Ovary (tissue), 7 donors: ENCODE measurements at regions not wholly inside any gene's neighbourhood (a gene's known extent, or its start where the extent isn't known, plus 50 kb on each side); places are given as distances from the start of the nearest gene placed in this dataset.

Source experiments
- DNase-seq, 5 donors: peaks; one replicate each; pipeline ENCODE4 v3.0.0-alpha.2; 2019 to 2020
- H3K27ac ChIP-seq, 2 donors: fragments of 200-600 bp; one replicate each; pipeline versions ENCODE4 v1.5.1 to v1.8.0; 2019 to 2022
- H3K27me3 ChIP-seq: fragments of 200-600 bp; one replicate; pipeline ENCODE4 v1.8.0; 2022
- H3K36me3 ChIP-seq: fragments of 200-600 bp; sonication (generic); one replicate; pipeline ENCODE4 v1.5.1; 2019
- H3K4me1 ChIP-seq: one replicate; pipeline ENCODE4 v1.8.1; 2013; ENCODE audit warnings: mild to moderate bottlenecking, moderate library complexity; ENCODE audit not compliant: insufficient read depth
- H3K4me3 ChIP-seq: fragments of 200-600 bp; sonication (generic); one replicate; pipeline ENCODE4 v1.5.1; 2017
- H3K9me3 ChIP-seq, 2 donors: fragments of 200-600 bp in 1 of 2; sonication (generic) in 1 of 2; one replicate each; pipeline versions ENCODE4 v1.5.1 to v1.8.1; 2013 to 2019; ENCODE audit warnings: mild to moderate bottlenecking in 1 of 2, moderate library complexity in 1 of 2
- CTCF ChIP-seq, 3 donors: fragments of 450-650 bp in 2 of 3; fragments of 200-600 bp in 1 of 3; IDR thresholded peaks; one replicate each; pipeline versions ENCODE4 v1.5.1 to v1.8.0; 2016 to 2022; ENCODE audit warnings: antibody characterized with exemption in 3 of 3, mild to moderate bottlenecking in 1 of 3
- EP300 ChIP-seq: sonication (generic); formaldehyde crosslinking; IDR thresholded peaks from one replicate; pipeline ENCODE4 v1.6.1; 2017; ENCODE audit warnings: antibody characterized with exemption
- POLR2A ChIP-seq: fragments of 450-650 bp; IDR thresholded peaks from one replicate; pipeline ENCODE4 v1.6.1; 2017; ENCODE audit warnings: antibody characterized with exemption, mild to moderate bottlenecking, moderate library complexity
- WGBS, 3 donors: extraction: QIAGEN DNeasy Blood & Tissue Kit in 1 of 3; methylation state at CpG; one replicate each; pipeline versions ENCODE4 v1.1.5 to v1.1.7; 2013 to 2017; 5-methylcytosine and 5-hydroxymethylcytosine counted together
- intact Hi-C, 4 donors: fragments of 100-400 bp; cut with DNase I; formaldehyde crosslinking; loops; one replicate each; pipeline versions ENCODE4 v1.11.0 to v1.15.1; 2022 to 2023
- donor health status: DM: no; HTN: no; CAD: no; lungs with moderate emphysema.
- donor health status: DM: no; HTN: no; CAD: no.
- donor health status: Bipolar disorder and iron deficiency.
- donor health status: DM: no; HTN: no; CAD: no.
- donor health status: DM: yes; HTN: yes; CAD: no.

GRCh38 chr12:125614058-125614457, 548.8 kb downstream of the AACS start:
- no peaks in the 10 kb centered on the region for H3K9me3 ChIP-seq
- TF ChIP-seq CTCF (IDR thresholded peaks at IDR 0.05) (no peak), POLR2A (no peak), EP300 (no peak)
- intact Hi-C loops, result no loop called here
- no peak overlapping the region for H3K4me3 ChIP-seq
- no peaks in the 10 kb centered on the region for H3K4me1 ChIP-seq
- H3K27me3 ChIP-seq, result no peaks in the 10 kb centered on the region
- DNase-seq, result no peak
- WGBS, 3 donors, result 66 to 79% (median 74%) methylated on average over 1 of the region's 1 CpG
- no peak overlapping the region for H3K27ac ChIP-seq
- H3K36me3 ChIP-seq, result no peaks in the 10 kb centered on the region

GRCh38 chr12:125619723-125620122, 554.5 kb downstream of the AACS start:
- intact Hi-C loops, result no loop called here

GRCh38 chr12:125633686-125634085, 568.5 kb downstream of the AACS start:
- Histone ChIP-seq H3K4me3 (no peak overlapping the region), H3K9me3 (no peaks in the 10 kb centered on the region), H3K4me1 (no peaks in the 10 kb centered on the region), H3K27me3 (no peaks in the 10 kb centered on the region), H3K27ac (no peak overlapping the region), H3K36me3 (no peaks in the 10 kb centered on the region)
- no peak for DNase-seq
- TF ChIP-seq CTCF (IDR thresholded peaks at IDR 0.05) (no peak), EP300 (no peak), POLR2A (no peak)
- intact Hi-C loops, result no loop called here

More at GRCh38 chr12:125619723-125620122, 554.5 kb downstream of the AACS start:
- H3K27me3 ChIP-seq, result no peaks in the 10 kb centered on the region
- no peak overlapping the region for H3K27ac ChIP-seq
- TF ChIP-seq EP300 (no peak), CTCF (IDR thresholded peaks at IDR 0.05) (no peak), POLR2A (no peak)
- no peaks in the 10 kb centered on the region for H3K36me3 ChIP-seq
- DNase-seq, result no peak
- no peak overlapping the region for H3K4me3 ChIP-seq
- no peaks in the 10 kb centered on the region for H3K4me1 ChIP-seq
- 46 to 85% (median 62%) methylated on average over 2 of the region's 2 CpGs for WGBS, 3 donors
- H3K9me3 ChIP-seq, result peaks cover 0 to 2% of the 10 kb centered on the region in 2 donors

- TF ChIP-seq EP300 (no peak), POLR2A (no peak), CTCF (IDR thresholded peaks at IDR 0.05) (no peak)
- Histone ChIP-seq H3K4me1 (no peaks in the 10 kb centered on the region), H3K27ac (no peak overlapping the region), H3K9me3 (no peaks in the 10 kb centered on the region), H3K4me3 (no peak overlapping the region), H3K36me3 (no peaks in the 10 kb centered on the region), H3K27me3 (no peaks in the 10 kb centered on the region)
- 61 to 79% (median 65%) methylated on average over 1 of the region's 1 CpG for WGBS, 3 donors
- intact Hi-C loops, result no loop called here
- DNase-seq, result no peak
Observed at GRCh38 chr12:125634813-125635212, 569.6 kb downstream of the AACS start.

- no peak for DNase-seq
- TF ChIP-seq CTCF (IDR thresholded peaks at IDR 0.05), result no peak
- WGBS, 3 donors, result 84 to 87% (median 86%) methylated on average over 13 of the region's 13 CpGs
- H3K4me1 ChIP-seq, result no peaks in the 10 kb centered on the region
- no peaks in the 10 kb centered on the region for H3K27me3 ChIP-seq
- H3K4me3 ChIP-seq, result no peak overlapping the region
- H3K27ac ChIP-seq, result no peak overlapping the region
- no peaks in the 10 kb centered on the region for H3K36me3 ChIP-seq
- intact Hi-C loops, result no loop called here
- H3K9me3 ChIP-seq, result no peaks in the 10 kb centered on the region
Observed at GRCh38 chr12:125639826-125640225, 574.6 kb downstream of the AACS start.
